ENCODE measurements at regions not wholly inside any gene's neighbourhood (a gene's known extent, or its start where the extent isn't known, plus 50 kb on each side); places are given as distances from the start of the nearest gene placed in this dataset.

- no peak for DNase-seq
Measured at GRCh38 chr18:24628326-24628725, 167.9 kb downstream of the HRH4 start.

- DNase-seq: no peak
Measured at GRCh38 chr18:24629921-24630320, 169.5 kb downstream of the HRH4 start.

- DNase-seq: no peak
Measured at GRCh38 chr18:24630346-24630880, 170.0 kb downstream of the HRH4 start.

- DNase-seq: peak; percentile 57 to 88
Measured at GRCh38 chr18:24631243-24632025, 171.0 kb downstream of the HRH4 start.

GRCh38 chr18:24632158-24632988 lies 171.9 kb downstream of the HRH4 start:
- DNase-seq: peak; percentile 20 to 34

- peak in 1 of 2 experiments; percentile 41 for DNase-seq
Measured at GRCh38 chr18:24633121-24633520, 172.7 kb downstream of the HRH4 start.

GRCh38 chr18:24649571-24649970 lies 189.1 kb downstream of the HRH4 start:
- DNase-seq: no peak

- DNase-seq: peak in 1 of 2 experiments; percentile 26
Measured at GRCh38 chr18:24651434-24651833, 191.0 kb downstream of the HRH4 start.

GRCh38 chr18:24656050-24656449 lies 195.6 kb downstream of the HRH4 start:
- DNase-seq: no peak

GRCh38 chr18:24656551-24657443 lies 196.4 kb downstream of the HRH4 start:
- no peak for DNase-seq

GRCh38 chr18:24657444-24657842 lies 197.0 kb downstream of the HRH4 start:
- no peak for DNase-seq

GRCh38 chr18:24658302-24658701 lies 197.9 kb downstream of the HRH4 start:
- DNase-seq: no peak

GRCh38 chr18:24659827-24660720 lies 199.6 kb downstream of the HRH4 start:
- no peak for DNase-seq

GRCh38 chr18:24660956-24661355 lies 200.5 kb downstream of the HRH4 start:
- no peak for DNase-seq

GRCh38 chr18:24662412-24662821 lies 202.0 kb downstream of the HRH4 start:
- no peak for DNase-seq

- no peak for DNase-seq
Measured at GRCh38 chr18:24663026-24663425, 202.6 kb downstream of the HRH4 start.

GRCh38 chr18:24669015-24669414 lies 208.6 kb downstream of the HRH4 start:
- no peak for DNase-seq

- DNase-seq: no peak
Measured at GRCh38 chr18:24669502-24669901, 209.1 kb downstream of the HRH4 start.

GRCh38 chr18:24672165-24672941 lies 211.9 kb downstream of the HRH4 start:
- DNase-seq: peak in 1 of 2 experiments; percentile 41

GRCh38 chr18:24674200-24674599 lies 213.8 kb downstream of the HRH4 start:
- no peak for DNase-seq

GRCh38 chr18:24674605-24675004 lies 214.2 kb downstream of the HRH4 start:
- no peak for DNase-seq

All from cerebellar nuclear complex (tissue), 1 donor.